ENCODE measurements at regions not wholly inside any gene's neighbourhood (a gene's known extent, or its start where the extent isn't known, plus 50 kb on each side); places are given as distances from the start of the nearest gene placed in this dataset.

DNA sequence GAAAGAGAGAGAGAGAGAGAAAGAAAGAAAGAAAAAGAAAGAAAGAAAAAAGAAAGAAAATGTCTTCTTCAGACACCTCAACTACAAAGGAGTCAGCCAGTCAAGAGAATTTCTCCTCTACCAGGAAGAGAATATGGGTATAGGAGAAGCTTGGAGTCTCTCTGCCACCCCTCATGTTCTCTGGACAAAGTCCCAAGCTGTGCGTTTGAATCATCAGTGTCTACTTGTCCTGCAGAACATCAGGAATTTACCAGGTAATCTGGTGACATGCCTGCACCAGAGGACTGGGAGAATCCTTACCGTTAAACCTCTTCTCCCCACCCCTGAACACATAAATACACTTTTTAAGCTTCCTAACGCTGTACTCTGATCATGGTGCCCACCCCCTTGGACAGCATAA is 119.5 kb downstream of the TM9SF2 start:
- TF ChIP-seq, protein P1, sequence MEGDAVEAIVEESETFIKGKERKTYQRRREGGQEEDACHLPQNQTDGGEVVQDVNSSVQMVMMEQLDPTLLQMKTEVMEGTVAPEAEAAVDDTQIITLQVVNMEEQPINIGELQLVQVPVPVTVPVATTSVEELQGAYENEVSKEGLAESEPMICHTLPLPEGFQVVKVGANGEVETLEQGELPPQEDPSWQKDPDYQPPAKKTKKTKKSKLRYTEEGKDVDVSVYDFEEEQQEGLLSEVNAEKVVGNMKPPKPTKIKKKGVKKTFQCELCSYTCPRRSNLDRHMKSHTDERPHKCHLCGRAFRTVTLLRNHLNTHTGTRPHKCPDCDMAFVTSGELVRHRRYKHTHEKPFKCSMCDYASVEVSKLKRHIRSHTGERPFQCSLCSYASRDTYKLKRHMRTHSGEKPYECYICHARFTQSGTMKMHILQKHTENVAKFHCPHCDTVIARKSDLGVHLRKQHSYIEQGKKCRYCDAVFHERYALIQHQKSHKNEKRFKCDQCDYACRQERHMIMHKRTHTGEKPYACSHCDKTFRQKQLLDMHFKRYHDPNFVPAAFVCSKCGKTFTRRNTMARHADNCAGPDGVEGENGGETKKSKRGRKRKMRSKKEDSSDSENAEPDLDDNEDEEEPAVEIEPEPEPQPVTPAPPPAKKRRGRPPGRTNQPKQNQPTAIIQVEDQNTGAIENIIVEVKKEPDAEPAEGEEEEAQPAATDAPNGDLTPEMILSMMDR (IDR thresholded peaks at IDR 0.05; ENCODE audit: low read depth, low read length) = no peak
- H3K4me3 ChIP-seq (ENCODE audit: low read depth, low read length) = no peak overlapping the region

DNA sequence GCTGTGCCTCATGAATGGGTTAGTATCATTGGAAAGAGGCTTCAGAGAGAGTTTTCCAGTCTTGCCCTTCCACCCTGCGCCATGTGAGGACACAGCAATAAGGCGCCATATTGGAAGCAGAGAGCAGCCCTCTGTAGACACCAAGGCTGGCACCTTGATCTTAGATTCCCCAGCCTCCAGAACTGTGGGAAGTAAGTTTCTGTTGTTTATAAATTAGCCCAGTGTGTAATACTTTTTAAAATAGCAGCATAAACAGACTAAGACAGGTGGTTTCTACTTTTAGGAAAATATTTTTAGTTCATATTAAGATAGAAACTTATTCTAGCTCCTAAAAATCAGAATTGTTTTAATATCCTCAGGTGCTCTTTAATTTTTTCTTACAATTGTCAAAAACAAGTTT is 117.9 kb downstream of the TM9SF2 start:
- TF ChIP-seq, protein P1 (IDR thresholded peaks at IDR 0.05; ENCODE audit: low read depth, low read length) = no peak
- no peak overlapping the region for H3K4me3 ChIP-seq (ENCODE audit: low read depth, low read length)

DNA sequence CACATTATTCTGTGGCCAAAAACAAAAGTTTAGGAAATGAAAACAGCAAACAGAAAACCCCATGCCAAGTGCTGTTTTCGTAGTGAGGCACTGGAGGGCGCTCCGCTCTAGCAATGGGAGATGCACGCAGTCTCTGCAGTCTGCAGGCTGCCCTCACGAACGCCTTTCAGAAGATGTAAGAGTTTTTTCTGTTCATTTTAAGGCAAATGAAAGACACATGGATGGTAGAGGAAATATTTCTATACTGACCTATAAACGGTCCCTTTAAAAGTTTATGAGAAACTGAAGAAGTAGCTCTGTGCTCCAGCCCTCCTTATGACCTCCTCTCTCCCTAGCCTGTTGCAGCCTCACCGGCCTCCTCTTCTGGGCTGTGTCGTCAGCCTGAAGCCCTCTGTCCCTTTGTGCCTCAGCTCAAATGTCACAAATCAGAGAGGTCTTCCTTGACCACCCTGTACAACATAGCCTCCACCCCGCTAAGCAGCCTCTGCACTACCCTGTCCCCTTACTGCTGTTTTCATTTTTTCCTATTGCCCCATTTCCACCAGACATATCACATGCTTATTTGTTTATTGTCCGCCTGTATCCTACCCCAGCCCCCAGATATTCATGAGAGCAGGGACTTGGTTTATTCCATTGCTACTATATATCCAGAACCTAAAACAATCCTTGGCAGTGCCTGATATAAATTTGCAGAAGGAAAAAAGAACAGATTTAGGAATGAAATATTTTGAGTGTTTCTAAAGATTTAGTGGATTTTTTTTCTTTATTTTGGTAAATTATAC is 116.4 kb downstream of the TM9SF2 start:
- no peak overlapping the region for H3K4me3 ChIP-seq (ENCODE audit: low read depth, low read length)
- TF ChIP-seq, protein P1 (IDR thresholded peaks at IDR 0.05; ENCODE audit: low read depth, low read length) = peak; percentile 51

DNA sequence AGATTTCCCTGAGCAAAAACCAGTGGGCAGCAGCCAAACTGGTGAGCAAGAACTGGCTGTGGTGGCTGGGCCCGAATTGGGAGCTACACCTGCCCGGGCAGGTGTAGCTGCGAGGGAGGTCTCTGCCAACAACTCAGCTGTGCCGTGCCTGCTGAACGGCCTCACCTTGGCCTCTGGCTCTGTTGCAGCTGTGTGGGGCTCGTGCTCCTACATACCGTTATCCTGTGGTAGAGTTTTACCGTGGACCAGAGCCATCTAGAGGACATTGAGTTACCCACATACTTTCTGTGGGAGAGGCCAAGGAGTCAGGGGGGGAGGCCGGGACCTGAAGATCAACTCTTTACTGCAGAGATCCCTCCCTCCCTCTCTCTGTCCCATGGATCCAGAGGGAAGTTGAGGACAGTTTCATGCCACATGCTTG is 113.2 kb downstream of the TM9SF2 start:
- H3K4me3 ChIP-seq (ENCODE audit: low read depth, low read length) = no peak overlapping the region
- TF ChIP-seq, protein P1 (IDR thresholded peaks at IDR 0.05; ENCODE audit: low read depth, low read length) = no peak

Data from WI38 (cell line).